ENCODE measurements at regions not wholly inside any gene's neighbourhood (a gene's known extent, or its start where the extent isn't known, plus 50 kb on each side); places are given as distances from the start of the nearest gene placed in this dataset.

- TF ChIP-seq CTCF (IDR thresholded peaks at IDR 0.05; ENCODE audit: low read length) (no peak), EZH2 (IDR thresholded peaks at IDR 0.05; ENCODE audit: borderline replicate concordance, low read length) (no peak)
These were observed 224.0 kb upstream of the SIX2 start for GRCh38 chr2:45233301-45233700.

Data from OCI-LY1 (cell line).